ENCODE measurements at regions not wholly inside any gene's neighbourhood (a gene's known extent, or its start where the extent isn't known, plus 50 kb on each side); places are given as distances from the start of the nearest gene placed in this dataset.

DNA sequence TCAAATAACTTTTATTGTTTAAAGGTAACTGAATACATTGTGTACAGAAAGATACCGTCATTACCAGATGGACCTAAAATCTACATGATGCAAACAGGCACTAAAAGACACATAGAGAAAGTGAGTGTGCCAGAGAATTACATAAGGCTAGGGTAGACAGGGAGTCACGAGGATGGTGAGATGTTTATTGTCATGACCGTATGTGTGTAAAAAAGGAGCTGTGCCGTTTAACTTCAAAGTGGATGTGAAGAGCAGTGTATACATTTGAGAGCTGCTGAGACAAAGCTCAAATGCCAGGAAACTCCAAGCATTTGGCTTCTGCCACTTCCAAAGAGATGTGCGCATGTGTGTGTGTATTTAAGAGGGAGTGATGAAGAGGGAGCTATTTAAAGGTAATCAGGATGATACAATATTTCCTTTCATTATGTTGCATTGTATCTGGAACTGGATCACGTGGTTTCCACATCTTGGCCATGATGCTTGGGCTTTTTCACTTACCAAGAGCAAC, 51.4 kb upstream of the IGF1R start:
- no peak overlapping the region for H3K4me3 ChIP-seq
- no peak for DNase-seq
- TF ChIP-seq POLR2A (IDR thresholded peaks at IDR 0.05), result no peak
- TF ChIP-seq POLR2AphosphoS5 (IDR thresholded peaks at IDR 0.05), result peak in 1 of 3 donors; percentile 53
- peak; percentile 61 for TF ChIP-seq EP300 (IDR thresholded peaks at IDR 0.05; ENCODE audit: low read depth)
- peaks cover 11% of the 10 kb centered on the region for H3K27me3 ChIP-seq
- H3K36me3 ChIP-seq, result no peaks in the 10 kb centered on the region
- peaks cover 0 to 10% (median 5%) of the 10 kb centered on the region in 4 donors for H3K4me1 ChIP-seq
- in situ Hi-C loops (cut with MboI; ENCODE audit: low pct_ligation_motif_present in 1 of 4, low pct_unique_long_range_greater_than_20kb in 1 of 4, low sequenced_read_pairs in 3 of 4) (no loop called here), intact Hi-C loops (cut with DNase I; ENCODE audit: low total_unique reads) (no loop called here)
- H3K27ac ChIP-seq, result peak overlapping the region in 2 of 4 donors; percentile 33 to 49
- WGBS, 2 donors (ENCODE audit: low coverage in 1 of 2), result 24 to 28% methylated on average over 5 to 6 of the region's 6 CpGs
- no peaks in the 10 kb centered on the region for H3K9me3 ChIP-seq

DNA sequence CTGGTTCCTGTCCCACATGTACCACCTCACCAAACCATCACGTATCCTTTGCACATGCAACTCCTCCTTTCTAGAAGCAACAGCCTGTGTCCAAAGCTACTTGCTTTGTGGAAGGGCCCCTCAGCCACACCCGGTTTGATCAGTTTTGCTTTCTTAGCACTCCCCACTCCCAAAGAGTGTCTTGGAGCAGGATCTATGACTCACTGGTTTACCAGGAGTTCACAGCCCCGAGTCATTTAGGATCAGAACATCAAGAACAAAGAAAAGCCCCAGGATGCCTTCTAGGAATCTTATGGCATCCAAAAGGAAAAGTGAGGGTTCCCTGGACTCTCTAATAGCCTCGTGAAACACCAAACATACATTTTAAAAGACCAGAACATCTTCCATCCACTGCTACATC, 50.7 kb upstream of the IGF1R start:
- no peaks in the 10 kb centered on the region for H3K36me3 ChIP-seq
- H3K4me1 ChIP-seq, result peaks cover 0 to 10% (median 5%) of the 10 kb centered on the region in 4 donors
- TF ChIP-seq POLR2AphosphoS5 (IDR thresholded peaks at IDR 0.05) (no peak), POLR2A (IDR thresholded peaks at IDR 0.05) (no peak), EP300 (IDR thresholded peaks at IDR 0.05; ENCODE audit: low read depth) (no peak)
- TF ChIP-seq, protein P1, sequence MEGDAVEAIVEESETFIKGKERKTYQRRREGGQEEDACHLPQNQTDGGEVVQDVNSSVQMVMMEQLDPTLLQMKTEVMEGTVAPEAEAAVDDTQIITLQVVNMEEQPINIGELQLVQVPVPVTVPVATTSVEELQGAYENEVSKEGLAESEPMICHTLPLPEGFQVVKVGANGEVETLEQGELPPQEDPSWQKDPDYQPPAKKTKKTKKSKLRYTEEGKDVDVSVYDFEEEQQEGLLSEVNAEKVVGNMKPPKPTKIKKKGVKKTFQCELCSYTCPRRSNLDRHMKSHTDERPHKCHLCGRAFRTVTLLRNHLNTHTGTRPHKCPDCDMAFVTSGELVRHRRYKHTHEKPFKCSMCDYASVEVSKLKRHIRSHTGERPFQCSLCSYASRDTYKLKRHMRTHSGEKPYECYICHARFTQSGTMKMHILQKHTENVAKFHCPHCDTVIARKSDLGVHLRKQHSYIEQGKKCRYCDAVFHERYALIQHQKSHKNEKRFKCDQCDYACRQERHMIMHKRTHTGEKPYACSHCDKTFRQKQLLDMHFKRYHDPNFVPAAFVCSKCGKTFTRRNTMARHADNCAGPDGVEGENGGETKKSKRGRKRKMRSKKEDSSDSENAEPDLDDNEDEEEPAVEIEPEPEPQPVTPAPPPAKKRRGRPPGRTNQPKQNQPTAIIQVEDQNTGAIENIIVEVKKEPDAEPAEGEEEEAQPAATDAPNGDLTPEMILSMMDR (IDR thresholded peaks at IDR 0.05), result no peak
- no peak for DNase-seq
- no peak overlapping the region for H3K4me3 ChIP-seq
- 39 to 50% methylated on average over 4 of the region's 4 CpGs for WGBS, 2 donors (ENCODE audit: low coverage in 1 of 2)
- H3K27me3 ChIP-seq, result peaks cover 10% of the 10 kb centered on the region
- intact Hi-C loops (cut with DNase I; ENCODE audit: low total_unique reads) (no loop called here), in situ Hi-C loops (cut with MboI; ENCODE audit: low pct_ligation_motif_present in 1 of 4, low pct_unique_long_range_greater_than_20kb in 1 of 4, low sequenced_read_pairs in 3 of 4) (no loop called here)
- H3K27ac ChIP-seq, result no peak overlapping the region
- no peaks in the 10 kb centered on the region for H3K9me3 ChIP-seq

Small RNA genes lying in the stretch of these regions (small RNA-seq; reads per million reads assigned to genes)
- gene AC022523.2 (0 reads per million in 4 donors), gene RF00026 (0 reads per million in 4 donors), gene RNU6-1186P (0 reads per million in 4 donors)
